Bronchial epithelial cell (primary cell): ENCODE measurements at regions not wholly inside any gene's neighbourhood (a gene's known extent, or its start where the extent isn't known, plus 50 kb on each side); places are given as distances from the start of the nearest gene placed in this dataset.
A peak's percentile ranks its signal among the peaks of the same experiment; 100 is the strongest.

Experiments
- DNase-seq: peaks from one replicate; pipeline ENCODE4 v3.0.0-alpha.2; 2010; ENCODE audit warnings: low read depth
- FAIRE-seq: peaks from 2 replicates; lab custom pipeline; 2011; peaks lifted over from hg19 to GRCh38; lab: Jason Lieb, UNC
- H3K27me3 ChIP-seq: 2 replicates; pipeline ENCODE4 v1.5.1; 2011; ENCODE audit warnings: low read length; ENCODE audit not compliant: control insufficient read depth, insufficient read depth
- H3K36me3 ChIP-seq: 2 replicates; pipeline ENCODE4 v1.5.1; 2011; ENCODE audit warnings: low read length; ENCODE audit not compliant: control insufficient read depth, insufficient read depth
- H3K4me3 ChIP-seq: 2 replicates; pipeline ENCODE4 v1.5.1; 2011; ENCODE audit warnings: mild to moderate bottlenecking, low read depth, low read length, control low read depth
- CTCF ChIP-seq: IDR thresholded peaks from 2 replicates; pipeline ENCODE4 v1.5.1; 2011; ENCODE audit warnings: mild to moderate bottlenecking, moderate library complexity, low read length, control low read depth, inconsistent platforms; ENCODE audit not compliant: insufficient read depth, severe bottlenecking

DNA sequence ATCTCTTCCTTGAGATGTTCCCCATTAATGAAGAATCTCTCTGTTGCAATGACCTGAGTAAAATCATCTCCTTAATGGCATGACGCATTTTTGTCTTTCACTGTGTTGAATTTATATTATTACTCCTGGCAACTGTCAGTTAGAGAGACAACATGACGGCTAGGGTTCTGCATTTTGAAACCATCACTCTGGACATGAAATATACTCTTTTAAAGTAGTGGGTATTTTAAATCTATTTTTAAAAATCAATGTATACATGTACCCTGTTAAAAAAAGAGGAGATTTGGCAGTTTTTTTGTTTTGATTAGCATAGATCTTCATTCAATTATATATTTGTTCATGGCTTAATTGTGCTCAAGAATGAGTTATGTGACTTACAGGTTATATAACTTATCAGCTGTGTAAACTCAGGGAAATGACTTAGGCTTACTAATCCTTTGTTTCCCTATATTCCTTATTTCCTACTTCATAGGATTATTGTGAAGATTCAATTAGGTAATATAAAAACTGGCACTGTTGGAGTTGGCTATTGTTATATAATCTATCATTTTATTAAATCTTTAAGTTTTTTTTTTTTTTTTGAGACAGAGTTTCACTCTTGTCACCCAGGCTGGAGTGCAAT lies 632.0 kb upstream of the SPRY2 start:
- Histone ChIP-seq H3K4me3 (no peak overlapping the region), H3K27me3 (no peaks in the 10 kb centered on the region), H3K36me3 (no peaks in the 10 kb centered on the region)
- no peak for FAIRE-seq
- no peak for TF ChIP-seq CTCF
- peak; percentile 23 for DNase-seq

DNA sequence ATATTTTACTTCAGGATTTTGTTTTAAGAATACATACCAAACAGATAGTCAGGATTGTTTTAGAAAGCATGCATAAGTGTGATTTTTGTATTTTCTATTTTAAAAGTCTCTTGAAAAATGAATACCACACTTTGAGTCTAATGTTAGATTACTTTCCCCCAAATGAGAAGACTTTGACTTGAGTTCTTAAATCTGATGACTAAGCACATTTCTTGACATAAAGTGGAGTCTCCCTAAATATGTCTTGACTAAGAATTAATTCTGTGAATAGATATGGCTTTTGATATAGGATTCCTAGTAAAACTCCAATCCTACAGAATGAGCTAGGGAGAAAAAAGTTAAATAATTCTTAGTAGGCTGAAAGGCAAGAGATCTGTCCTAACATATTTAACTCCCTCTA lies 624.2 kb upstream of the SPRY2 start:
- no peak for DNase-seq

DNA sequence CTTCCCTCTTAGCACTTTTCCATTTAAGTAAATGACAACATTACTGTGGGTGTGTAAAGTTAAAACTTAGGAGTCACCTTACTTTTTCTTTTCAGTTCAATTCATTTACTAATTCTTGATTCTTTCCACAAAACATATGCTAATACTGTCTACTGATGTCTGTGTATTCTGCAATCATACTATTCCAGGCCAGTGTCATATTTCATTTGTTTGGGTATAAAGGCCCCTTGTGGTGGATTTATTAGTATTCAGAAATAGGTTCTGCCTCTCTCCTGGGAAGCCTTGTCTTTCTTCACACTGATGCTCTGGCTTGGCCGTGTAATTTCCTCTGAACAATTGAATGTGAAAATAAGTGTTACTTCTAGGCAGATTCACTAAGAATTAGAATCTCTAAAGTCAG lies 621.9 kb upstream of the SPRY2 start:
- H3K27me3 ChIP-seq: no peaks in the 10 kb centered on the region
- no peak for DNase-seq
- H3K36me3 ChIP-seq: no peaks in the 10 kb centered on the region
- FAIRE-seq: no peak
- TF ChIP-seq CTCF: no peak
- no peak overlapping the region for H3K4me3 ChIP-seq

More for the DNA sequence above, 624.2 kb upstream of the SPRY2 start:
- Histone ChIP-seq H3K4me3 (no peak overlapping the region), H3K36me3 (no peaks in the 10 kb centered on the region), H3K27me3 (no peaks in the 10 kb centered on the region)
- no peak for FAIRE-seq
- no peak for TF ChIP-seq CTCF

- no peak for TF ChIP-seq CTCF
- DNase-seq (peak; percentile 63), FAIRE-seq (no peak)
- no peaks in the 10 kb centered on the region for H3K36me3 ChIP-seq
- no peaks in the 10 kb centered on the region for H3K27me3 ChIP-seq
- no peak overlapping the region for H3K4me3 ChIP-seq
Measured at GRCh38 chr13:80962173-80962572, 621.2 kb upstream of the SPRY2 start.

- TF ChIP-seq CTCF: no peak
- no peak for DNase-seq
- Histone ChIP-seq H3K27me3 (no peaks in the 10 kb centered on the region), H3K4me3 (no peak overlapping the region), H3K36me3 (no peaks in the 10 kb centered on the region)
- no peak for FAIRE-seq
Measured at GRCh38 chr13:80957019-80957655, 616.2 kb upstream of the SPRY2 start.
